Natural killer cell treated with Interleukin-12 subunit alpha and Interleukin-12 subunit beta and Interleukin-15 and Interleukin-18, amount 100 ng/mL, for 72 hours (primary cell): ENCODE measurements at regions not wholly inside any gene's neighbourhood (a gene's known extent, or its start where the extent isn't known, plus 50 kb on each side); places are given as distances from the start of the nearest gene placed in this dataset.

Experiments used
- ATAC-seq, 2 donors: fragments of 150-1000 bp; cut with Tn5 transposase in 1 of 2; sonication (Bioruptor Pico), chemical (Tn5 transposase) in 1 of 2; 2 replicates each; pipeline ENCODE4 v1.10.0; 2021
- DNase-seq: peaks from one replicate; pipeline ENCODE4 v3.0.0; 2022; ENCODE audit warnings: low spot score
- H3K27ac Mint-ChIP-seq, 2 donors: 1 replicate in 1 of 2; 2 replicates in 1 of 2; pipeline ENCODE4 v1.8.0; 2022; ENCODE audit warnings: mixed read lengths in 2 of 2, mild to moderate bottlenecking in 1 of 2, moderate library complexity in 1 of 2
- H3K27me3 Mint-ChIP-seq, 2 donors: 1 replicate in 1 of 2; 2 replicates in 1 of 2; pipeline ENCODE4 v1.8.0; 2022; ENCODE audit warnings: mixed read lengths in 2 of 2
- H3K36me3 Mint-ChIP-seq: one replicate; pipeline ENCODE4 v1.8.0; 2022; ENCODE audit warnings: mixed read lengths
- H3K4me1 Mint-ChIP-seq, 2 donors: 1 replicate in 1 of 2; 2 replicates in 1 of 2; pipeline ENCODE4 v1.8.0; 2022; ENCODE audit warnings: low read depth in 2 of 2, mixed read lengths in 2 of 2, mild to moderate bottlenecking in 1 of 2
- H3K4me3 Mint-ChIP-seq: one replicate; pipeline ENCODE4 v1.8.0; 2022; ENCODE audit warnings: mixed read lengths
- H3K9me3 Mint-ChIP-seq: 2 replicates; pipeline ENCODE4 v1.8.0; 2022; ENCODE audit warnings: mixed read lengths

- no peaks in the 10 kb centered on the region for H3K36me3 Mint-ChIP-seq
- DNase-seq (no peak), ATAC-seq (peak; percentile 38 to 69)
- H3K4me3 Mint-ChIP-seq = no peak overlapping the region
- no peaks in the 10 kb centered on the region for H3K9me3 Mint-ChIP-seq
- H3K27me3 Mint-ChIP-seq = peaks cover 42 to 51% of the 10 kb centered on the region in 2 donors
- no peak overlapping the region for H3K27ac Mint-ChIP-seq
- peaks cover 4 to 5% of the 10 kb centered on the region in 2 donors for H3K4me1 Mint-ChIP-seq
Measured at GRCh38 chr15:69976366-69976994, 121.2 kb downstream of the TLE3 start.

GRCh38 chr15:69978603-69979002, 119.1 kb downstream of the TLE3 start:
- Mint-ChIP-seq H3K9me3 (no peaks in the 10 kb centered on the region), H3K27me3 (peaks cover 40 to 48% of the 10 kb centered on the region in 2 donors), H3K36me3 (no peaks in the 10 kb centered on the region), H3K4me1 (peaks cover 4 to 5% of the 10 kb centered on the region in 2 donors), H3K4me3 (no peak overlapping the region), H3K27ac (no peak overlapping the region)
- DNase-seq = no peak
- no peak for ATAC-seq

GRCh38 chr15:69979262-69979661, 118.5 kb downstream of the TLE3 start:
- ATAC-seq = peak in 1 of 2 donors; percentile 48
- Mint-ChIP-seq H3K27ac (no peak overlapping the region), H3K27me3 (peaks cover 36 to 48% of the 10 kb centered on the region in 2 donors), H3K4me1 (peaks cover 4 to 5% of the 10 kb centered on the region in 2 donors), H3K4me3 (no peak overlapping the region), H3K36me3 (no peaks in the 10 kb centered on the region), H3K9me3 (no peaks in the 10 kb centered on the region)
- no peak for DNase-seq

- Mint-ChIP-seq H3K27me3 (peaks cover 41 to 48% of the 10 kb centered on the region in 2 donors), H3K4me1 (peaks cover 4 to 5% of the 10 kb centered on the region in 2 donors), H3K9me3 (no peaks in the 10 kb centered on the region), H3K36me3 (no peaks in the 10 kb centered on the region), H3K27ac (no peak overlapping the region), H3K4me3 (no peak overlapping the region)
- ATAC-seq (no peak), DNase-seq (no peak)
Measured at GRCh38 chr15:69979783-69980182, 117.9 kb downstream of the TLE3 start.

GRCh38 chr15:69980341-69981059, 117.2 kb downstream of the TLE3 start:
- no peaks in the 10 kb centered on the region for H3K9me3 Mint-ChIP-seq
- ATAC-seq = no peak

GRCh38 chr15:69982037-69982436, 115.7 kb downstream of the TLE3 start:
- no peak overlapping the region for H3K27ac Mint-ChIP-seq
- no peak for DNase-seq
- peaks cover 33 to 45% of the 10 kb centered on the region in 2 donors for H3K27me3 Mint-ChIP-seq
- no peaks in the 10 kb centered on the region for H3K9me3 Mint-ChIP-seq
- H3K4me3 Mint-ChIP-seq = no peak overlapping the region
- no peak for ATAC-seq
- H3K4me1 Mint-ChIP-seq = peaks cover 0 to 4% of the 10 kb centered on the region in 2 donors
- no peaks in the 10 kb centered on the region for H3K36me3 Mint-ChIP-seq

More at GRCh38 chr15:69980341-69981059, 117.2 kb downstream of the TLE3 start:
- DNase-seq = no peak
- Mint-ChIP-seq H3K36me3 (no peaks in the 10 kb centered on the region), H3K27ac (no peak overlapping the region), H3K27me3 (peaks cover 38 to 48% of the 10 kb centered on the region in 2 donors), H3K4me3 (no peak overlapping the region), H3K4me1 (peaks cover 4 to 5% of the 10 kb centered on the region in 2 donors)

GRCh38 chr15:69983696-69984265, 113.9 kb downstream of the TLE3 start:
- Mint-ChIP-seq H3K36me3 (no peaks in the 10 kb centered on the region), H3K27me3 (peaks cover 30 to 45% of the 10 kb centered on the region in 2 donors), H3K4me3 (no peak overlapping the region), H3K9me3 (no peaks in the 10 kb centered on the region), H3K27ac (no peak overlapping the region), H3K4me1 (peaks cover 0 to 4% of the 10 kb centered on the region in 2 donors)
- DNase-seq = no peak
- ATAC-seq = no peak

- Mint-ChIP-seq H3K4me1 (no peaks in the 10 kb centered on the region), H3K4me3 (no peak overlapping the region), H3K9me3 (no peaks in the 10 kb centered on the region), H3K36me3 (no peaks in the 10 kb centered on the region), H3K27ac (no peak overlapping the region), H3K27me3 (peaks cover 19 to 40% of the 10 kb centered on the region in 2 donors)
- no peak for ATAC-seq
- DNase-seq = no peak
Measured at GRCh38 chr15:69987492-69988489, 109.9 kb downstream of the TLE3 start.

- DNase-seq (no peak), ATAC-seq (no peak)
- H3K9me3 Mint-ChIP-seq = no peaks in the 10 kb centered on the region
- H3K36me3 Mint-ChIP-seq = no peaks in the 10 kb centered on the region
- H3K27ac Mint-ChIP-seq = no peak overlapping the region
- H3K4me3 Mint-ChIP-seq = no peak overlapping the region
- no peaks in the 10 kb centered on the region for H3K4me1 Mint-ChIP-seq
- H3K27me3 Mint-ChIP-seq = peaks cover 19 to 39% of the 10 kb centered on the region in 2 donors
Measured at GRCh38 chr15:69988541-69989225, 109.0 kb downstream of the TLE3 start.

GRCh38 chr15:69990566-69991421, 106.9 kb downstream of the TLE3 start:
- Mint-ChIP-seq H3K27me3 (peaks cover 14 to 21% of the 10 kb centered on the region in 2 donors), H3K4me1 (no peaks in the 10 kb centered on the region), H3K36me3 (no peaks in the 10 kb centered on the region), H3K9me3 (no peaks in the 10 kb centered on the region), H3K27ac (no peak overlapping the region), H3K4me3 (no peak overlapping the region)
- ATAC-seq (no peak), DNase-seq (no peak)

- Mint-ChIP-seq H3K27ac (no peak overlapping the region), H3K9me3 (no peaks in the 10 kb centered on the region), H3K27me3 (peaks cover 17 to 19% of the 10 kb centered on the region in 2 donors), H3K4me1 (no peaks in the 10 kb centered on the region), H3K36me3 (no peaks in the 10 kb centered on the region), H3K4me3 (no peak overlapping the region)
- DNase-seq = no peak
- no peak for ATAC-seq
Measured at GRCh38 chr15:69991551-69991980, 106.2 kb downstream of the TLE3 start.

- ATAC-seq = no peak
- no peak for DNase-seq
- no peaks in the 10 kb centered on the region for H3K9me3 Mint-ChIP-seq
- H3K27me3 Mint-ChIP-seq = peaks cover 11 to 20% of the 10 kb centered on the region in 2 donors
- H3K27ac Mint-ChIP-seq = no peak overlapping the region
- no peaks in the 10 kb centered on the region for H3K4me1 Mint-ChIP-seq
- no peak overlapping the region for H3K4me3 Mint-ChIP-seq
- no peaks in the 10 kb centered on the region for H3K36me3 Mint-ChIP-seq
Measured at GRCh38 chr15:69992348-69992747, 105.4 kb downstream of the TLE3 start.
